ENCODE measurements at regions not wholly inside any gene's neighbourhood (a gene's known extent, or its start where the extent isn't known, plus 50 kb on each side); places are given as distances from the start of the nearest gene placed in this dataset.

- Histone ChIP-seq H3K9me2 (no peaks in the 10 kb centered on the region), H3F3A (replicated peaks; ENCODE audit: insufficient read depth) (no peaks in the 10 kb centered on the region), H3K4me2 (no peak overlapping the region), H3K4me1 (ENCODE audit: control insufficient read depth in 1 of 2, insufficient read depth in 2 of 2, low read depth in 1 of 2, low read length in 1 of 2) (no peaks in the 10 kb centered on the region), H3K9ac (no peak overlapping the region), H3K9me3 (no peaks in the 10 kb centered on the region), H3K27me3 (ENCODE audit: insufficient read depth) (0 out of 2 replicates have a peak, but pooled peaks cover 11% of the 10 kb centered on the region), H3K36me3 (replicated peaks in 1 of 2; ENCODE audit: control insufficient read depth in 1 of 2, insufficient read depth in 2 of 2, low read length in 1 of 2) (no peaks in the 10 kb centered on the region), H3K4me3 (ENCODE audit: low read depth in 2 of 2, low read length in 1 of 2) (no peak overlapping the region), H3K79me2 (ENCODE audit: insufficient read depth) (no peaks in the 10 kb centered on the region), H4K20me1 (ENCODE audit: insufficient read depth) (no peaks in the 10 kb centered on the region), H3K27ac (ENCODE audit: low read depth in 2 of 2, low read length in 1 of 2) (no peak overlapping the region), H2AFZ (ENCODE audit: low read depth) (no peak overlapping the region)
- TF ChIP-seq FOXJ3 (CRISPR knock-in tag; IDR thresholded peaks at IDR 0.05) (no peak), JUND (IDR thresholded peaks at IDR 0.05) (no peak), RFX5 (IDR thresholded peaks at IDR 0.05; ENCODE audit: low read length) (no peak), PBX3 (IDR thresholded peaks at IDR 0.05) (no peak), SMC3 (IDR thresholded peaks at IDR 0.05; ENCODE audit: low read depth, low read length) (no peak), YY1 (IDR thresholded peaks at IDR 0.05; ENCODE audit: low read depth) (no peak), MAX (IDR thresholded peaks at IDR 0.05; ENCODE audit: low read depth) (no peak), POLR2AphosphoS5 (IDR thresholded peaks at IDR 0.05; ENCODE audit: low read depth, low read length) (no peak), ELF1 (IDR thresholded peaks at IDR 0.05) (no peak), MEF2A (IDR thresholded peaks at IDR 0.05; ENCODE audit: borderline replicate concordance, low read depth) (no peak), GABPA (IDR thresholded peaks at IDR 0.05; ENCODE audit: low read depth) (no peak), EZH2phosphoT487 (IDR thresholded peaks at IDR 0.05; ENCODE audit: borderline replicate concordance, low read depth) (no peak), FOSL2 (IDR thresholded peaks at IDR 0.05; ENCODE audit: borderline replicate concordance, low read depth) (no peak), USF1 (IDR thresholded peaks at IDR 0.05; ENCODE audit: borderline replicate concordance, low read depth) (no peak), REST (IDR thresholded peaks at IDR 0.05; ENCODE audit: low read depth, low read length) (no peak), CHD2 (IDR thresholded peaks at IDR 0.05; ENCODE audit: low read length, partially characterized antibody) (no peak), SIN3A (IDR thresholded peaks at IDR 0.05; ENCODE audit: borderline replicate concordance, low read depth, low read length) (no peak), MXI1 (IDR thresholded peaks at IDR 0.05; ENCODE audit: low read depth, low read length) (no peak), NFIC (IDR thresholded peaks at IDR 0.05; ENCODE audit: borderline replicate concordance) (no peak)
- WGBS (ENCODE audit: low lambda C conversion rate): 11% methylated on average over 7 of the region's 7 CpGs
- CTCF ChIA-PET: no interaction called here
- DNase-seq: no peak
- POLR2A ChIA-PET: no interaction called here
These were observed 134.5 kb upstream of the ONECUT1 start for GRCh38 chr15:52924630-52925029.

All from SK-N-SH (cell line).